ENCODE measurements at regions not wholly inside any gene's neighbourhood (a gene's known extent, or its start where the extent isn't known, plus 50 kb on each side); places are given as distances from the start of the nearest gene placed in this dataset.

- no peak for TF ChIP-seq CTCF (IDR thresholded peaks at IDR 0.05; ENCODE audit: low read length)
- no peak for TF ChIP-seq EZH2 (IDR thresholded peaks at IDR 0.05; ENCODE audit: borderline replicate concordance, low read length)
Measured at GRCh38 chr7:125278318-125278717, 348.7 kb upstream of the POT1 start.

Measured in OCI-LY1 (cell line).